DLD1 (cell line): ENCODE measurements at regions not wholly inside any gene's neighbourhood (a gene's known extent, or its start where the extent isn't known, plus 50 kb on each side); places are given as distances from the start of the nearest gene placed in this dataset.

ENCODE experiments used
- in situ Hi-C: cut with HindIII; loops from 2 replicates; pipeline ENCODE4 v1.10.0; 2017; ENCODE audit warnings: low sequenced_read_pairs

DNA sequence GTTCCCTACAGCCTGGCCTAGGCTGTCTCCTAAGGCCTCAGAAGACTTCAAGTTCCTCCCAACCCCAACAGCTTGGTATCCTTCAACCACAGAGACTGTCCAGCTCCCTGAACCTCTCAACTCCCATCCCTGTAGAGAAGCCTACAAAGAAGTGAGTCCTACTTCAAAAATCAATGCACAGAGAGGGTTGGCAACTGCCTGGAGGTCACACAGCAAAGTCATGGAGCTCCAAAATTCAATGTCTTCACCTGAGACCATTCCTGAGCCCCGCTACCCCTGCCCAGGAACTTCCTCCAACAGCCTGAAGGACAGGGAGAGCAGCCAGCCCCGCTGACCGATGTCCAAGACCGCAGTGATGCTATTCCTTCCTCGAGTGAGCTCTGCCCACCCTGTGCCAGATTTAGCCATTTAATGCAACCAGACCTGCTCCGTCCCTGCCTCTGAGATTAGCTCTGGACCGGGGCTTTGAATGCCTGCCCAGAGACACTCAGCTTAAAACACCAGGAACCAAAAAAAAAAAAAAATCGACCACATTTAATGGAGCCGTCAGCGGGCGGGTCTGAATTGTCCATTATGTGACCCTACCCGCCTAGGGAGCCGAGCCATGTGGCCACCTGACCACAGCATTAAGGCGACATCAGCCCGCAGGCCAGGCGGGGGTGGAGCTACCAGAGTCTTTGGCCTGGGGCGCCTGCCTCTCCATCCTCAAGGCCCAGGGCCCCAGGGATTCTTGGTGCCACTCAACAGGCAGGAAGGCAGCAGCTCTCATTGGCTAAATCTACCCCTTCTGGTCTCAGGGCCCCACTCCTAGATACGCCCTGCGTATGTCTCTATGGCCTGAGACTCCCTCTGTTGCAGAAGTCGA is 148.6 kb downstream of the SYF2 start:
- in situ Hi-C loops = no loop called here

DNA sequence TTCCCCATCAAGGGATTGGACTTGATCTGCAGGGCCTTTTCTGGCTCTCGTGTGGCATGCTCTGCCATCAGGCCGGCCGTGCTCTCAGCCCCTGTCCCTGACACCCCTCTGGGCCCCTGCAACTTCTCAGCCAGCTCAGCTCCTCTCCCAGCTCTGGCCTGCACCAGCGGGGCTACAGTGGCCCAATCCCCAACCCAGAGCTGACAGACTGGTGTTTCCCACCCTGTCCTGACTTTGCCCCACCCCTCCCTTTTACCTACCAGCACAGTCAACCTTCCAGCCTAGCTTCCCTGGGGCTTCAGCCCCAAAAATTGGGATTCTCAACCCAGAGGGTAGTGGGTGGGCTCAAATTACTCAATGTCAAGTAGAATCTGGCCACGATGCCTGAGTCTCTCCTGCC is 149.3 kb downstream of the SYF2 start:
- in situ Hi-C loops = no loop called here

DNA sequence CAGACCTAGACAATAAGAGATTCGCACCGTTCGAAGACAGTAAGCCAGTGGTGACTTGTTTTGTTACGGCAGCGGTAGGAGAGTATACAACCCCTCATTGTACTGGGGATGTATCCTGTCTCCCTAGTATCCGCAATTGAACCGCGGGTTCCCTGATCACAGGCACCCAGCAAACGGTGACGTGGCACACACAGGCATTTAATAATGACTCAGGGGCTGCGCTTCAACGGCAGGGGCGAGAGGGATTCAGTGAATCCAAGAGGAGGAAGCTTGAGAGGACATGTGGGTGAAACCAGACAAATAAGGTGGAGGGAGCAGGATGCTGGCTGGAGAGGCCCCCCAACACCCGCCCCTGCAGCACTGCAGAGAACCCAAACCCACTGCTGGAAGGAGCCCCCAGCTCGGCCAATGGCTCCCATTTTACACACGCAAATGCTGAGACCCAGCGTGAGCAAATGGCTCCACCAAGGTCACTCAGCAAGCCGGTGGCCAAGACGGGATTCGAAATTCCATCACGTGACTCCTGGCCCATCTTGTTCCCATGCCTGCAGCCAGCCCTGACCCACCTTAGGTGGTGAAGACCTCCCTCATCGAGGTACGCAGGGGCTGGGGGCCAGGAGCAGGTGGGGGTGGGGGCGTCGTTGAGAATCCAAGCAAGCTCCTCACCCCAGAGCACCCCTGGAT is 149.9 kb downstream of the SYF2 start:
- in situ Hi-C loops = no loop called here

DNA sequence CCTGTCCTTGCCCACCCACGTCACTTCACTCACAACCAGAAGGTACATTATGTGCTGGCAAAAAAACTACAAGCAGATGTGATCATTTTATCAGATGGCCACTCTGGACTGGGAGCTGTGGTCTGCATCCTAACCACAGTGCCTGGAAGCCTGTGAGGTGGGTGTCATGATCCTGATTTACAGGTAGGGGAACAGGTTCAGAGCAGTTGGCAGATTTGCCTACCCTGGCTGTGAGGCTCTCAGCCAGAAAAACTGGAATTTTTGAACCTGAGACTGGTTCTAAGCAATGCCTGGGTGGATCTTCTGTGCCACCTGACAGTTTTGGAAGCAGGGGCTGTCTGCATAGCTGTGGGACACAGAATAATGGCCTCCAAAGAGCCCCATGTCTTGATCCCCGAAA is 150.8 kb downstream of the SYF2 start:
- in situ Hi-C loops = no loop called here

DNA sequence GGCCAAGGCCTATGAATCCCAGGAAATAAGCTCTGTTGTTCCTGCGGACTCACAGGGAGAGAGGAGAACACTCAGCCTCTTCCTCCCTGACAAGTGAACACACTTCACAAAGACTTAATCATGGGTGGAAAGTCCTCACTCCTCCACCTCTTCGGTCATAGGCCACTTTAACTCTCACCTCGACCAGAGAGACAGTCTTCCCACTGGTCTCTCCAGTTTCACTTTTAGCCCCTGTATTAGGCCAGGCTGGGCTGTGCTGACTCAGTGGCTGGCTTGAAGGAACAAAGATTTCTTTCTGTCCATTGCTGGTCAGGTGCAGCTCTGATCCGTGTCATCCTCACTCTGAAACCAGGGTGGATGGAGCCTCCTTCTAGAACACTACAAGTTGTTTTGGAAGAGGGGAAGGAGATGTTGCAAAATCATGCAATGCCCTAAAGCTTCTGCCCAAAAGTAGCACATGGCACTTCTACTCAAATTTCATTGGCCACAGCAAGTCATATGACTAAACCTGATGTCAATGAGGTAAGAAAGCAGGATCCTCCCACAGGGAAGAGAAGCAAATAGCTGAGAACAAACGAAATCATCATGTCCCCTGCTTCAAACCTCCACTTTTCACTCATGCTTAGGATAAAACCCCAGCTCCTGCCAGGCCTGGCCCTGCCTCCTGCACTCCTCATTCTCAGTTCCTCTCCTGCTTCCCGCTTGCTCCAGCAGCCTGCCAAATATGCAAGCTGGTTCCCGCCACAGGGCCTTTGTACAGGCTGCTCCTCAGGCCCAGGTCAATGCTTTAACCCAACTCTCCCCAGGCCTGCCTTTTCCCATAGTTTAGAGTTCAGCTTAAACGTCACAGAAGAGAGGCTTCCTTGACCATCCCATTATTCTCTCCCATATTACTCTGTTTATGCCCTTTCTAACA is 150.5 kb upstream of the RUNX3 start:
- in situ Hi-C loops = no loop called here

DNA sequence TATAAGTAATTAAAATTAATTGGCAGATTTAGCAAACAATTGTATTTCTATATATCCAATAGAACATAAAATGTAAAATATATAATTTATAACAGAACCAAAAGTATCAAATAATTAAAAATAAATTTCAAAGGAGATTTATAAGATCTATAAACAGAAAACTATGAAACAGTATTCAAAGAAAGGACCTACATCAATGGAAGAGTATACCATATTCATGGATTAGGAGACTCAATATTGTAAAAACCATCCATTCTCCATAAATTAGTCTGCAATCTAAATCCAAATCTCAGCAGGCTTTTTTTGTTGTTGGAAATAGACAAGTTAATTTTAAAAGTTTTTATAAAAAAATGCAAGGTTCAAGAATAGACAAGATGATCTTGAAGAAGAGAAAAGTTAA is 149.0 kb upstream of the RUNX3 start:
- in situ Hi-C loops = no loop called here

DNA sequence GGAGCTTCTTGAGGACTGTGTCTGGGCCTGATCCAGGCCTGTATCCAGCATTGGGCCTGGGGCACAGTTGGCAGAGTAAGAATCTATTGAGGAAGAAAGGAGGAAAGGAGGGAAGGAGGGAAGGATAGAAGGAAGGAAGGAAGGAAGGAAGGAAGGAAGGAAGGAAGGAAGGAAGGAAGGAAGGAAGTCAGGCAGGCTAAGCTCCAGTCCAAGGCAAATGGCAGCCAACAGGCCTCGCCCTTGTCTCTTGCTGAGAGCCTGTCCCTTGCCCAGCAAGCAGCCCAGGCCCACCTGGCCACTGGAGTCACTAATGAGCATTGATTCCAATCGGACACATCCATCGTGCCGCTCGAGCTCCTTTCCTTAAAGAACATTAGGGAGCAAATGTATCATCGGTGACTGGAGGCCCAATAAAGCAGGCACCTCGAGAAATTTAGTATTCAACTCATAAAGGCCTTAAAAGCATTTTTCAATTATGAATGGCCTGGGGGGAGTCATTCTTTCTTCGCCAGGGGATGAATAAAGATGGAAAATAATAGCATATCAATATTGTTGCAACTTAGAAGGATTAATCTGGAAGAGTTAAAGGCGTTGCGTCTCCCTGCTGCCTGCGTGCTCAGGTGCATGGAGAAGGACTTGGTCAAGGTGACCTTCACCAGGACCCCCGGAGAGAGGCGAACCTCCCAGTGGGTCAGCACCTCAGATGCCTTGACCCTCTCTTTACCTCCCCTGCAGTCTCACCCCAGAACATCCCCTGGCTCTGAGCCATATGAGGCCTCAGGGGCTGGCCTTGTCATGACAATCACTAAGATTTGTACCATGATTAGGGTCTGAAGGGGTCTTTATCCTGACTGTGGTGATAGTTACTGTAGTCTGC is 144.5 kb upstream of the RUNX3 start:
- in situ Hi-C loops = no loop called here

DNA sequence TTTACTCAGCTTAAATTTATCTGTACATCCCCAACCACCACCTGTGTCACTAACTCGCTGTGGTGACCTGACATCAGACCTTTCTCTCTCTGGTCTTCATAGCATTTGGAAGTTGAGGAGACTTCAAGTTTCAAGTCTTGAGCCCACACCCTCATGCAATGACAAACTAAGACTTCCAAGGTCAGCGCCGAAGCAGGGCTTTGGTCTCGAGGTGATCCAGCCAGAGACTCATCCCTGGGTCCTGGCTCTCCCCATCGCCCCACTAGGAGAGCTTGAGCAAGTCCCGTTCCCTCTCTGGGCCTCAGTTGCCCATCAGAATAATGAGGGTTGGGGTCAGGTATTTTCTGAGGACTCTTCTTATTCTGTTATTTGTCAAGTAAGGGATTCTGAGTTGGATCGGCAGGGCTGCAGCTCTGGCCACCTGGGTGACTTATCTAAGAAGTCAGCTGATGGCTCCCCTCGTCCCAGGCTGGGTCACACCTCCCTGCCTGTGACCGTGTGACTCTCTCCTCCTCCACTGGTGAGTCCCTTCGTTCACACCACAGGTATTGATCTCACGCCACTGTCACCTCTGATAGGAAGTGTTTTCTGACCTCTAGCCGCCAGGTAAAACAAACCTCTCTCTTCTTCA is 143.7 kb upstream of the RUNX3 start:
- in situ Hi-C loops = no loop called here

DNA sequence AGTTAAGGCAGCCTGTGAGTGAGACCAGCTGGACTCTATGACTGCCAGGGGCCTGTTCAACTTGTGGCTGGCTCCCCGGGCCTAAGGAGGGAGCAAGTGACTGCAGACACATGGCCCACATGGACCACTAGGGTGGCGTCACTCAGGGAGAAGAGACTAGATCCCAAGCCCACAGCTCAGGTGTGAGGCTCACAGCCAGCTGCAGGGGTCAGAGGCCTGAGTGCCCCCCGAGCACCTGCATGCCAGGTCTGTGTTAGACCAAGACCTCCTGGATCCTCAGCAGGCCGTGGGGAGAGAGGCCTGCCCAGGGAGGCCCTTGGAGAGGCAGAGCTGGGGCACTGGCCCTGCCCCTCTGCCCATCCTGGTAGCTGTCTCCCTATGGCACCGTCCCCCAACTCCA is 142.4 kb upstream of the RUNX3 start:
- in situ Hi-C loops = no loop called here

DNA sequence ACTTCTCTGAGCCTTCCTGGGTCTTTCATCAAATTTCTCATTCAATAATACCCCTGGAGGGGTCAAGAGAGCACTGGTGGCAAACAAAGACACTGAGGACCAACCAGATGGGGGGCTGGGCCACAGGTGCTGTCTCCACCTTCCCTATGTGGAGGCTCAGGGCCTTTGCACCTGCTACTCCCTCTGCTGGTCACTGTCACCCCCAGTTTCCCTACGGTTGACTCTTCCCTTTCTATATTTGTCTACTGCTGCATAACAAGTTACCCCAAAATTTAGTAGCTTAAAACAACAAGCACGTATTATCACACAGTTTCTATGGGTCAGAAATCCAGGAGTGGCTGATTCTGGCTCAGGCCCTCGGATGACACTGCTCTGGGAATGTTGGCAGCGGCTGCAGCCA is 138.8 kb upstream of the RUNX3 start:
- in situ Hi-C loops = no loop called here

DNA sequence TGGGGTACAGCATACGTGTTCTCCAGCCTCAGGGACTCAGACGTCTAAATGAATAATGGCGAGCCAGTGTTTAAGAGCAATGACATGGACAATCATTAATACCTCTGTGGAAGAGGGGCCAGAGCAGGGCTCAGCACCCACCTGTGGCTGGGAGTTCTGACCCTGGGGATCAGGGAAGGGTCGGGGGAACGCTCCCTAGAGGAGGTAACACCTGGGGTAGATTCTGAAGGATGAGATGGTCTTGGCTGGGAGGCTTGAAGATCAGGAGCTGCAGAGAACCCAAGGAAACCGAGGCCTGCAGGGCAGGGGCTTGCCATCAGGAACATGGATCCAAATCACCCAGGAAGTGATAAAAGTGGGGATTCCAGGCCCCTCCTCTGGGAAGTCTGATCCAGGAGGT is 138.2 kb upstream of the RUNX3 start:
- in situ Hi-C loops = no loop called here

DNA sequence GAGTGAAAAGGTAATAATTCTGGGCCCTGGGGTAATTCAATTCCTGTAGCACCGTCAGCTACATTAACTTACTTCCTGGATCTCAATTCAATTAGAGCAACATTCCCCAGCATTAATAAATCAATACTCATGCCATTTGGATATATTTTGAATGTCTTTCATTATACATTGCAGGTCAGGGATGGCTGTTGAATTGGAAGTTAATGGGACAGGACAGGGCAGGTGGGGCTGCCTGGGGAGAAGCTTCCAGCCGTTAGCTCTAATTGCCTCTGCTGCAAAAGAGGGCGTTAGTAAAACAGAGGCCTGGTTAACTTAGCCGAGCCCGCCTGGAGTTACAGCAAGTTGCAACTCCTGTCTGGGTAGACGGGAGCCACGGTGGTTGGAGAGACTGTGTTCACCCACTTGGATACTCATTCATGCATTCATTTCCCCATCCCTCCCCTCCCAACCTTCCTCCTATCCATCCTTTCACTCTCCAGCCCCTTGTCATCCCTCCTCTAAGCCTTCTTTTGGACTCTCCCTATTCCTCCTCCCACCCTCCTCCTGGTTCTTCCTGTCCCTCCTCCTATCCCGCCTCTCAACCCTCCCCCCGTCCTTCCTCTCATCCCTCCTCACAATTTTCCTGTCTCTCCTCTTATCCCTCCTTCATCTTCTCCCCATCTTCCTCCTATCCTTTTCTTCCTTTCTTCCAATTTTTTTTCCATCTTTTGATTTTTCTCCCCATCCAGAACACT is 137.6 kb upstream of the RUNX3 start:
- in situ Hi-C loops = no loop called here

DNA sequence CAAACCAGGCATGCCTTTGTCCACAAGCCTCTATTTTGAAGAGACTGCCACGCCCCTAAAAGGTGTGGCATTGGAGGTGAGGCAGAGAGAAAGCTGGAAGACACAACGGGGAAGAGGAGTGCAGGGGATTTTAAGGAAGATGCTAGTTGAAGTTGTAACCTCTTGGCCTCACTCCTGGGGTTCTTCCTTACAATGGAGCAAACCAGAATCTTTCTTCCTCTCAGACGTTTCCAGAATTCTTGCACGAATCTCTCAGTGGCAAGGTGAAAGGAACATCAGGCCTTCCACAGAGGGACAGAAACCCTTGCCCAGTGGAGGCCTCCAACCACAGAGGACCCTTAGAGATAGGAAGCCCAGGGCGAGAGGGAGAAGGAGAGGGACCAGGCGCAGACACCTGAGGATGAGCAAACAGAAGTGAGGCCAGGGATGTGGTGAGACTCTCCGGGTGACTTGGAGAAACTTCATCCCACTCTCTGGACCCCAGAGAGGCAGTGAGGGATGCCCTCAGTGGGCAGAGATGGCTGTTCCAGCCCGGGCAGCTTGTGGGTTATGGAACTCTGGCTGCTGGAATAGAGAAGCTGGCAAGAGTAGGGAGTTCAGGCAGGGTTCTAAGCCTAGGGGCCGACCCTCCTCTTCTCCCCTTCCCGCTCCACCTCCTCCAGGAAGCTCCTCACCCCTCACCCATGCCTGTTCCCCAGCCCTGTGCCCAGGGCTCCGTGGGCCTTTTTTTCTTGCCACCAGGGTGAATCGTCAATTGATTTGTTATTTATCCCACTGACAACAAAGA is 136.8 kb upstream of the RUNX3 start:
- in situ Hi-C loops = no loop called here

DNA sequence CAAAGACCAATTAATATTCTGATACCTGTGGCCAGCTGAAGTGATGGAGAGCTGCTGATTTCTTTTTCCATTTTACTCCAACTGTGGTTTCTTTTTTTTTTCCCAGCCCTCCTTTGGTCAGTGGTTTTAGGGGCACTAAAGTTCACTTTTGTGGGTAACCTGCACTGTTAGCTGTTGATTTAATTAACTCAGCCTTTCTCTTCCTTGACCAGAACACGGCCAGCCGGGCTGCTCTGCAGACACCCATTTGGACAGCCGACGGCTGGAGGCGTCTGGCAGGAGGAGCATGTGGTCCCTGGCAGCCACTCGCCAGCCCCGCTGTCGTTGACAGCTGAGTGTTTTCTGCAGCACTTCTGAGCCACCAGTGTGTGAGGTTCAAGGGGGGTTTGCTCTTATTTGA is 136.2 kb upstream of the RUNX3 start:
- in situ Hi-C loops = no loop called here

DNA sequence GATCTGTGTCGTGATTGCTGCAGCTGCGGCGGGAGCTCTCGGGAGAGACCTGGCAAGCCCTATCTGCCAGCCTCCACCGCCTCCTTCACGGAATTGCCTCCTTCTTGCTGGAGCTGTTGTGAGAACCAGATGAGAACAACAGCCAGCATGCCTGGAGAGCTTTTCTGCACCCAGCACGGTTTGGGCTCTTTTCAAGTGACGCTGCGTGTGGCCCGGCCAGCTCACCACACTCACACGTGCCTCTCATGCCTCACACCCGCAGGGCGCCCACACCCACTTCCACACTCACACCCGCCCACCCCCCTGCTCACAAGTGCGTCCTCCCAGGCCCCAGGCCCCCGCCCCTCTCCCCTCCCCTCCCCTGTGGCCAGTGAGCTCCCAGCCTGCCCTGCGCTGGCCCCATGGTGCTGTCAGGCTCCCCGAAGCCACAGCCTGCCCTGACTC is 135.7 kb upstream of the RUNX3 start:
- in situ Hi-C loops = no loop called here

DNA sequence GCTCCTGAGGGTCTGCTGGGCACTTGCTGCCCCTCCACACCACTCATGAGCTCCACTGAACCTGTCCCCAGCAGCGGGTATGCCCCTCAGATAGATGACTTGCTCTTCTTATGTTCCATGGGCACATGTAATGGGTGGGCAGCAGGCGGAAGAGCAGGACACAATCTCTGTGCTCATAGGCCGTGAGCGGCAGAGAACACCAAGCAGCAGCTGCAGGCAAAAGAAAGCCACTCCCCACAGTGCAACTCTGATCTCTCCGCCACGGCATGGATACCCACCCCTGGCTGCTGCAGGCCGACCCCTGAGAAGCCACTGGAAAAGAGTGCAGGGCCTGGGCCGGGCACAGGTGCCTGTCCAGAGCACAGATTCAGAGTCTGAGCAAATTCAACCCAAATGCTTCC is 135.2 kb upstream of the RUNX3 start:
- in situ Hi-C loops = no loop called here

DNA sequence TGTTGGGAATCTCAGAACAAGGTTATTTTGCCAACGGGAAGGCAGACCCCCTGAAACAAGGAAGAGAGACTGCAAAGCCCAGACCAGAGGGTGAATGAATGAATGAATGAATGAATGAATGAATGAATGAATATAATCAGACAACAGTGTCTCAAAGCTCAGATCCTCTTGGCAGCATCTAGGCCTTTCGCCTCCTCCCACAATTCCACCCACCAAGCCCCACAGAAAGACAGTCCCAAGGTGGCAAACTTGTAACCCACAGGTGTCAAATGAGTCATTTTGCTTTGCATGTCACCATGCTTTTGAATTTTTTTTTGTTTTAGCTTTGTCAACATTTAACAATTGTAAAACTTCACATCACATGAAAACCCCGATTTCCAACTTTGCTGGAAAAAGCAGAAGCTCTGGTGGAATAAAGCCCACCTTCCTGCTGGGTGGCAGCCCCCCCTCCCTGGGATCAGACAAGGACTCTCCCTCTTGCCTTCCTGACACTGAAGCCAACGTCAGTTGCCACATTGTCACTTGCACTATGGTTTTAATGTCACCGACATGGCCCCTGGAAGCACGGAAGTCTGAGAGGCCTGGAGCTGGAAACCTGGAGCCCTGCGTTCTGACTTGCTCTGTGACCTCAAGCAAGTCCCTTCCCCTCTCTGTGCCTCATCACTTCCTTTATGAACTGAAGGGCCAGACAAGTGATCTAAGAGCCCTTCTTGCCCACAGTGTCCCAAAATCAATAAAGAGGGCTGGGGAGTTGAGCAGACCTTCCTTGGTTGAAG is 134.6 kb upstream of the RUNX3 start:
- in situ Hi-C loops = no loop called here
